ENCODE measurements at regions not wholly inside any gene's neighbourhood (a gene's known extent, or its start where the extent isn't known, plus 50 kb on each side); places are given as distances from the start of the nearest gene placed in this dataset.

DNA sequence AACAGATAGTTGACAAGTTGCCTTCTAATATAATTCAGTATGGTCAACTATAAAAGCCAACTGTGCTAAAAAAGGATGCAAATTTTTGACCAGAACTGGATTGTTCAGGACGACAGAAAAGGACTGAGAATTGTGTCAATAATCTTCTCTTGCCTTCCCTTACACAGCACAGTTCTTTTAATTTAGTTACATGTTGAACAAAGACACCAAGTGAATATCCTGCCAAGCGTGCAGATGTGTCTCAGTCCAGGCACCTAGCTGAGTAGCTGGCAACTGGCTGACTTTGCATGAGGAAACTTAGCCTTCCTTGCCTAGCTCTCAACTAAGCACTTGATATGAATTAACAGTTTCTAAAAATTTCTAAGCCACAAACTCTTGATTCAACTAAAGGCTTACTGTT is 801.4 kb downstream of the BCL11A start:
- no peak for TF ChIP-seq CTCF (IDR thresholded peaks at IDR 0.05)
- no peak for TF ChIP-seq POLR2A (IDR thresholded peaks at IDR 0.05)
- no peak for TF ChIP-seq EP300 (IDR thresholded peaks at IDR 0.05)
